ENCODE measurements at regions not wholly inside any gene's neighbourhood (a gene's known extent, or its start where the extent isn't known, plus 50 kb on each side); places are given as distances from the start of the nearest gene placed in this dataset.

- TF ChIP-seq RXRA (IDR thresholded peaks at IDR 0.05; ENCODE audit: insufficient read depth, low read depth, low read length) (no peak), MAX (IDR thresholded peaks at IDR 0.05) (no peak), BRCA1 (IDR thresholded peaks at IDR 0.05; ENCODE audit: low read depth, low read length) (no peak), SP1 (IDR thresholded peaks at IDR 0.05; ENCODE audit: low read depth, low read length) (no peak), SIN3A (conservative IDR thresholded peaks at IDR 0.05 in 1 of 2, IDR thresholded peaks at IDR 0.05 in 1 of 2; ENCODE audit: low read depth in 1 of 2, low read length in 2 of 2) (no peak), GABPA (IDR thresholded peaks at IDR 0.05; ENCODE audit: borderline replicate concordance, insufficient read depth, low read length) (no peak), CHD7 (IDR thresholded peaks at IDR 0.05; ENCODE audit: insufficient replicate concordance, low read length) (no peak), SAP30 (IDR thresholded peaks at IDR 0.05; ENCODE audit: insufficient read depth, insufficient replicate concordance, low read length) (no peak)
Observed at GRCh38 chr4:31682796-31683195, 962.6 kb downstream of the PCDH7 start (continued).
